ENCODE measurements at regions not wholly inside any gene's neighbourhood (a gene's known extent, or its start where the extent isn't known, plus 50 kb on each side); places are given as distances from the start of the nearest gene placed in this dataset.

GRCh38 chr11:10373929-10374328 lies 69.1 kb downstream of the ADM start:
- no peak for TF ChIP-seq CTCF (IDR thresholded peaks at IDR 0.05)
- no peak for TF ChIP-seq POLR2AphosphoS5 (IDR thresholded peaks at IDR 0.05; ENCODE audit: low read depth, low read length)
